Skeletal muscle tissue (tissue), 4 donors: ENCODE measurements at regions not wholly inside any gene's neighbourhood (a gene's known extent, or its start where the extent isn't known, plus 50 kb on each side); places are given as distances from the start of the nearest gene placed in this dataset. TPM values are rescaled to one million over a fixed set of nuclear protein-coding genes. Genes with fewer than 3 reads are reported as not detected.

Experiments
- H3K27ac ChIP-seq: one replicate; pipeline ENCODE4 v1.7.0; 2013; ENCODE audit warnings: mild to moderate bottlenecking, low read depth, low read length, inconsistent platforms
- H3K27me3 ChIP-seq, 3 donors: one replicate each; pipeline ENCODE4 v1.7.0; 2013; ENCODE audit warnings: low read length in 3 of 3; ENCODE audit not compliant: control insufficient read depth in 3 of 3, insufficient read depth in 3 of 3
- H3K36me3 ChIP-seq, 3 donors: one replicate each; pipeline ENCODE4 v1.7.0; 2013; ENCODE audit warnings: low read length in 3 of 3; ENCODE audit not compliant: control insufficient read depth in 3 of 3, insufficient read depth in 3 of 3
- H3K4me1 ChIP-seq, 3 donors: one replicate each; pipeline ENCODE4 v1.7.0; 2013; ENCODE audit warnings: low read length in 3 of 3, mild to moderate bottlenecking in 3 of 3; ENCODE audit not compliant: control insufficient read depth in 3 of 3, insufficient read depth in 3 of 3
- H3K4me3 ChIP-seq, 3 donors: one replicate each; pipeline ENCODE4 v1.7.0; 2013; ENCODE audit warnings: low read length in 3 of 3
- H3K9ac ChIP-seq, 3 donors: one replicate each; pipeline ENCODE4 v1.7.0; 2013; ENCODE audit warnings: low read length in 3 of 3, mild to moderate bottlenecking in 3 of 3, moderate library complexity in 2 of 3, low read depth in 1 of 3
- H3K9me3 ChIP-seq, 3 donors: one replicate each; pipeline ENCODE4 v1.7.0; 2013; ENCODE audit warnings: low read length in 3 of 3; ENCODE audit not compliant: control insufficient read depth in 3 of 3
- small RNA-seq: library from RNA; depleted of rRNA; stranded (forward); fragments of <200 nt; gene quantifications from one replicate; pipeline ENCODE3, GENCODE V24; 2014
- donor health status: Osteomylitis.

GRCh38 chr11:47899801-47900200 is 51.7 kb upstream of the NUP160 start:
- no peak overlapping the region for H3K27ac ChIP-seq
- no peaks in the 10 kb centered on the region for H3K9me3 ChIP-seq
- H3K9ac ChIP-seq = no peak overlapping the region
- H3K4me3 ChIP-seq = no peak overlapping the region
- H3K36me3 ChIP-seq = no peaks in the 10 kb centered on the region
- no peaks in the 10 kb centered on the region for H3K27me3 ChIP-seq
- H3K4me1 ChIP-seq = no peaks in the 10 kb centered on the region

Small RNAs in the stretch of these regions (small RNA-seq; reads per million reads assigned to genes)
- gene AC023232.1 = not detected
